GM12878 (cell line): ENCODE measurements at regions not wholly inside any gene's neighbourhood (a gene's known extent, or its start where the extent isn't known, plus 50 kb on each side); places are given as distances from the start of the nearest gene placed in this dataset.

Experiments
- ATAC-seq: fragments of 200-7000 bp; cut with Tn5 transposase; 3 replicates; pipeline ENCODE4 v1.9.1; 2020; ENCODE audit warnings: mild to moderate bottlenecking, moderate library complexity
- BruUV-seq: library from RNA; stranded (reverse); fragments of 400-500 nt; replicated peaks from 2 replicates; lab custom pipeline; 2021; lab: Mats Ljungman, UMichigan
- CTCF ChIA-PET: fragments of 300-600 bp; sonication (Branson Sonifier 250); formaldehyde crosslinking; extraction: SDS; loops from one replicate; lab custom pipeline; 2021; ENCODE audit warnings: inconsistent platforms; lab: Yijun Ruan, JAX
- POLR2A ChIA-PET: fragments of 350-600 bp; formaldehyde crosslinking; extraction: SDS; loops from one replicate; lab custom pipeline; 2021; ENCODE audit warnings: inconsistent platforms; lab: Charles Lee
- RAD21 ChIA-PET: fragments of 300-600 bp; sonication (Branson Sonifier 250); formaldehyde crosslinking; loops from one replicate; lab custom pipeline; 2023; ENCODE audit warnings: antibody characterized with exemption; ENCODE audit not compliant: unreplicated experiment; lab: Charles Lee
- SMC1A ChIA-PET: fragments of 300-600 bp; sonication (Branson Sonifier 250); formaldehyde crosslinking; loops from one replicate; lab custom pipeline; 2023; ENCODE audit not compliant: unreplicated experiment, uncharacterized antibody; lab: Charles Lee
- DNase-seq: peaks from one replicate; pipeline ENCODE4 v3.0.0-alpha.2; 2011; ENCODE audit warnings: low read depth, low spot score
- FAIRE-seq: peaks from 3 replicates; lab custom pipeline; 2011; peaks lifted over from hg19 to GRCh38; lab: Jason Lieb, UNC
- H2AFZ ChIP-seq: 2 replicates; pipeline ENCODE4 v1.6.0; 2011; ENCODE audit warnings: low read depth, low read length, control low read depth; ENCODE audit not compliant: control insufficient read depth
- H3K27ac ChIP-seq: 2 replicates; pipeline ENCODE4 v1.5.1; 2011; ENCODE audit warnings: control low read depth; ENCODE audit not compliant: control insufficient read depth, insufficient read depth
- H3K27me3 ChIP-seq, 2 experiments: replicated peaks in 1 of 2; 2 replicates each; pipeline versions ENCODE4 v1.6.0 to v1.6.1; 2011; ENCODE audit warnings: low read length in 1 of 2; ENCODE audit not compliant: control insufficient read depth in 2 of 2, insufficient read depth in 2 of 2
- H3K36me3 ChIP-seq, 2 experiments: 2 replicates each; pipeline ENCODE4 v1.5.1; 2011; ENCODE audit warnings: low read length in 1 of 2; ENCODE audit not compliant: control insufficient read depth in 2 of 2, insufficient read depth in 2 of 2
- H3K4me1 ChIP-seq: 2 replicates; pipeline ENCODE4 v1.6.1; 2011; ENCODE audit warnings: mild to moderate bottlenecking, low read length, moderate library complexity, mixed read lengths; ENCODE audit not compliant: control insufficient read depth, insufficient read depth
- H3K4me2 ChIP-seq: 2 replicates; pipeline ENCODE4 v1.6.0; 2011; ENCODE audit warnings: control low read depth; ENCODE audit not compliant: control insufficient read depth, insufficient read depth
- H3K4me3 ChIP-seq: fragments of 200-600 bp; sonication (generic); 2 replicates; pipeline ENCODE4 v1.5.1; 2016
- H3K79me2 ChIP-seq: 2 replicates; pipeline ENCODE4 v1.6.0; 2011; ENCODE audit warnings: low read length; ENCODE audit not compliant: control insufficient read depth, insufficient read depth
- H3K9ac ChIP-seq: 2 replicates; pipeline ENCODE4 v1.8.0; 2011; ENCODE audit warnings: low read length, control low read depth, mixed read lengths; ENCODE audit not compliant: control insufficient read depth, insufficient read depth
- H3K9me3 ChIP-seq: replicated peaks from 3 replicates; pipeline ENCODE4 v1.5.1; 2011; ENCODE audit warnings: mild to moderate bottlenecking, low read length; ENCODE audit not compliant: control insufficient read depth, insufficient read depth
- H4K20me1 ChIP-seq: 2 replicates; pipeline ENCODE4 v1.6.0; 2011; ENCODE audit not compliant: control insufficient read depth, insufficient read depth
- ATF3 ChIP-seq: IDR thresholded peaks from 2 replicates; pipeline ENCODE4 v1.6.1; 2011; ENCODE audit warnings: low read depth, mild to moderate bottlenecking, low read length, moderate library complexity, borderline replicate concordance; ENCODE audit errors: extremely low read depth
- BCL11A ChIP-seq: IDR thresholded peaks from 2 replicates; pipeline ENCODE4 v1.6.1; 2011; ENCODE audit warnings: low read depth, low read length
- BHLHE40 ChIP-seq, 2 experiments: fragments of 450-650 bp in 1 of 2; IDR thresholded peaks; 2 replicates each; pipeline ENCODE4 v1.6.1; 2011 to 2017; ENCODE audit warnings: low read depth in 2 of 2, borderline replicate concordance in 1 of 2, improper control_type of control experiment in 1 of 2, low read length in 1 of 2, mild to moderate bottlenecking in 1 of 2
- CHD2 ChIP-seq: IDR thresholded peaks from 2 replicates; pipeline ENCODE4 v1.6.1; 2011; ENCODE audit warnings: low read depth, low read length, improper control_type of control experiment, borderline replicate concordance
- HDAC6 ChIP-seq: fragments of 200-600 bp; sonication (generic); IDR thresholded peaks from one replicate; pipeline ENCODE4 v1.8.0; 2017; ENCODE audit warnings: antibody characterized with exemption; ENCODE audit not compliant: unreplicated experiment
- KAT2A ChIP-seq: conservative IDR thresholded peaks from 2 replicates; pipeline ENCODE4 v1.6.1; 2011; ENCODE audit warnings: low read depth, low read length; ENCODE audit not compliant: control insufficient read depth
- POLR2AphosphoS2 ChIP-seq: IDR thresholded peaks from 2 replicates; pipeline ENCODE4 v1.6.1; 2011; ENCODE audit warnings: low read depth, mild to moderate bottlenecking, low read length, improper control_type of control experiment, moderate library complexity
- PRDM15 ChIP-seq: fragments of 450-650 bp; formaldehyde crosslinking; IDR thresholded peaks from 2 replicates; pipeline ENCODE4 v1.4.0; 2020; ENCODE audit warnings: mild to moderate bottlenecking, moderate library complexity
- RBBP5 ChIP-seq: fragments of 200-600 bp; sonication (generic); conservative IDR thresholded peaks from 2 replicates; pipeline ENCODE4 v1.6.1; 2016
- SIN3A ChIP-seq: IDR thresholded peaks from 2 replicates; pipeline ENCODE4 v1.6.1; 2012; ENCODE audit warnings: low read depth, low read length, improper control_type of control experiment
- SREBF1 ChIP-seq: IDR thresholded peaks from 2 replicates; pipeline ENCODE4 v1.6.1; 2012; ENCODE audit warnings: mild to moderate bottlenecking, low read length
- STAT3 ChIP-seq: IDR thresholded peaks from 2 replicates; pipeline ENCODE4 v1.6.1; 2011; ENCODE audit warnings: low read depth, low read length, improper control_type of control experiment
- USF2 ChIP-seq: IDR thresholded peaks from 2 replicates; pipeline ENCODE4 v1.6.1; 2011; ENCODE audit warnings: low read depth, low read length, improper control_type of control experiment, borderline replicate concordance
- ZNF207 ChIP-seq: fragments of 450-650 bp; IDR thresholded peaks from 2 replicates; pipeline ENCODE4 v1.6.1; 2014; ENCODE audit warnings: antibody characterized with exemption, mild to moderate bottlenecking, borderline replicate concordance
- WGBS: methylation state at CpG from one replicate; pipeline ENCODE4 v1.1.6; 2016; ENCODE audit warnings: low lambda C conversion rate; ENCODE audit not compliant: insufficient replicate concordance, insufficient coverage; ENCODE audit errors: missing lambda C conversion rate; 5-methylcytosine and 5-hydroxymethylcytosine counted together
- in situ Hi-C: fragments of 300-500 bp; cut with MboI; formaldehyde crosslinking; loops from 9 replicates; pipeline ENCODE4 v1.14.3; 2018; ENCODE audit warnings: mixed read lengths
- intact Hi-C: fragments of 100-400 bp; cut with micrococcal nuclease; formaldehyde crosslinking; loops from one replicate; pipeline ENCODE4 v1.14.2; 2022; ENCODE audit not compliant: unreplicated experiment

GRCh38 chr5:107119656-107120055, 551.1 kb downstream of the EFNA5 start:
- Histone ChIP-seq H3K36me3 (no peaks in the 10 kb centered on the region), H3K4me2 (no peak overlapping the region), H3K27me3 (no peaks in the 10 kb centered on the region; a peak in 1 of 4 replicates), H3K79me2 (no peaks in the 10 kb centered on the region), H3K9me3 (no peaks in the 10 kb centered on the region), H4K20me1 (no peaks in the 10 kb centered on the region), H3K4me1 (no peaks in the 10 kb centered on the region), H2AFZ (no peak overlapping the region), H3K9ac (no peak overlapping the region), H3K27ac (no peak overlapping the region), H3K4me3 (no peak overlapping the region)
- intact Hi-C loops, result no loop called here
- ChIA-PET POLR2A (no interaction called here), CTCF (no interaction called here), SMC1A (interaction anchor here (0.7 to 1.1 kb wide), 2 partner anchors 15 to 24 kb away, joined by 3 read pairs; no protein-coding TSS in a partner anchor), RAD21 (no interaction called here)
- in situ Hi-C loops, result no loop called here
- ATAC-seq, result no peak
- BruUV-seq, result no TSS peak
- TF ChIP-seq KAT2A, result no peak
- no peak for TF ChIP-seq SIN3A
- TF ChIP-seq USF2, result no peak
- no peak for TF ChIP-seq ZNF207
- TF ChIP-seq SREBF1, result no peak
- TF ChIP-seq BHLHE40 (IDR thresholded peaks at IDR 0.05; ENCODE audit: borderline replicate concordance in 1 of 2, low read depth in 2 of 2, low read length in 1 of 2), result no peak
- no peak for TF ChIP-seq POLR2AphosphoS2
- no peak for TF ChIP-seq PRDM15 (CRISPR knock-in tag)
- no peak for TF ChIP-seq CHD2
- no peak for TF ChIP-seq HDAC6
- no peak for TF ChIP-seq STAT3
- no peak for TF ChIP-seq RBBP5
- no peak for TF ChIP-seq BCL11A
- TF ChIP-seq ATF3, result no peak
- DNase-seq, result no peak
- FAIRE-seq, result no peak
- 88% methylated on average over 2 of the region's 2 CpGs for WGBS
